Heart right ventricle (tissue), 16 donors: ENCODE measurements at regions not wholly inside any gene's neighbourhood (a gene's known extent, or its start where the extent isn't known, plus 50 kb on each side); places are given as distances from the start of the nearest gene placed in this dataset.

Experiments used
- ATAC-seq, 8 donors: fragments of 200-7000 bp; cut with Tn5 transposase; one replicate each; pipeline ENCODE4 v1.9.1; 2020; ENCODE audit warnings: mild to moderate bottlenecking in 8 of 8, moderate library complexity in 8 of 8, moderate number of reproducible peaks in 1 of 8
- DNase-seq, 2 donors: peaks; one replicate each; pipeline ENCODE4 v3.0.0-alpha.2; 2020
- H3K27ac ChIP-seq, 10 donors: fragments of 200-600 bp; sonication (generic) in 2 of 10; one replicate each; pipeline versions ENCODE4 v1.5.0 to v1.8.0; 2020 to 2022; ENCODE audit warnings: mild to moderate bottlenecking in 3 of 10
- H3K27me3 ChIP-seq, 7 donors: fragments of 200-600 bp; one replicate each; pipeline ENCODE4 v1.8.0; 2021 to 2022; ENCODE audit warnings: mild to moderate bottlenecking in 2 of 7
- H3K36me3 ChIP-seq, 9 donors: fragments of 200-600 bp; sonication (generic) in 1 of 9; one replicate each; pipeline versions ENCODE4 v1.5.0 to v1.8.0; 2020 to 2022; ENCODE audit warnings: mild to moderate bottlenecking in 2 of 9
- H3K4me1 ChIP-seq, 9 donors: fragments of 200-600 bp; sonication (generic) in 1 of 9; one replicate each; pipeline versions ENCODE4 v1.5.0 to v1.8.0; 2020 to 2022; ENCODE audit warnings: mild to moderate bottlenecking in 4 of 9
- H3K4me3 ChIP-seq, 10 donors: fragments of 200-600 bp; sonication (generic) in 2 of 10; one replicate each; pipeline versions ENCODE4 v1.5.0 to v1.8.0; 2020 to 2022; ENCODE audit warnings: mild to moderate bottlenecking in 7 of 10, moderate library complexity in 2 of 10
- H3K9me3 ChIP-seq, 11 donors: fragments of 200-600 bp in 10 of 11; sonication (generic) in 2 of 11; one replicate each; pipeline versions ENCODE4 v1.5.0 to v1.8.0; 2013 to 2022; ENCODE audit warnings: mild to moderate bottlenecking in 2 of 11, control low read depth in 1 of 11, moderate library complexity in 1 of 11
- CTCF ChIP-seq, 9 donors: fragments of 200-600 bp; sonication (generic) in 2 of 9; IDR thresholded peaks; one replicate each; pipeline versions ENCODE4 v1.5.0 to v1.8.0; 2021 to 2022; ENCODE audit warnings: antibody characterized with exemption in 9 of 9, mild to moderate bottlenecking in 5 of 9, moderate library complexity in 1 of 9
- WGBS, 2 donors: extraction: QIAGEN DNeasy Blood & Tissue Kit; methylation state at CpG; one replicate each; pipeline ENCODE4 v1.1.7; 2013; ENCODE audit warnings: inconsistent platforms in 1 of 2; 5-methylcytosine and 5-hydroxymethylcytosine counted together
- intact Hi-C, 10 donors: fragments of 100-400 bp; cut with DNase I; formaldehyde crosslinking; loops; one replicate each; pipeline versions ENCODE4 v1.11.1 to v1.14.2; 2022
- donor health status: Arrhythmogenic right ventricular cardiomyopathy.
- donor health status: ischemic (EF 13 %, LVEDD 7.1; RV severe dilation, severe dysfunction).
- donor health status: healthy with polysubstance abuse.
- donor health status: DM: no; HTN: yes; CAD: no.
- donor health status: DM: no; HTN: no; CAD: no.
- donor health status: ischemic (EF 25% LVEDD 6.9; RV normal size, moderate dysfunction).
- donor health status: ischemic (EF 25% LVEDD 5.7; RV mildly dilated, moderate dysfunction).
- donor health status: healthy.
- donor health status: DM: yes; HTN: yes; CAD: no.
- donor health status: Ischemic cardiomyopathy.
- donor health status: ischemic (EF 35%, LVEDD 5.7; RV mildly dilated, moderate dysfunction).
- donor health status: nonischemic (EF 11% LVEDD 7.7; RV severe dilation, severe dysfunction).
- donor health status: DM: yes; HTN: yes; CAD: no.
- donor health status: PGD.
- donor health status: ischemic (EF 29% LVEDD 5.4; RV normal size, mild dysfunction).
- donor health status: nonischemic (EF 23%, LVEDD 6.1; RV moderate dilation, normal function).

- no peak overlapping the region for H3K4me3 ChIP-seq
- H3K9me3 ChIP-seq, result no peaks in the 10 kb centered on the region
- intact Hi-C loops, result loop anchor here in 2 of 10 donors (10.0 kb wide), 1 partner anchor 90 kb away; no protein-coding TSS in a partner anchor
- TF ChIP-seq CTCF (IDR thresholded peaks at IDR 0.05), result no peak
- WGBS, 2 donors, result 92 to 96% methylated on average over 2 of the region's 2 CpGs
- ATAC-seq, result no peak
- no peak for DNase-seq
- peaks cover 0 to 2% (median 0%) of the 10 kb centered on the region in 9 donors for H3K4me1 ChIP-seq
- H3K27me3 ChIP-seq, result no peaks in the 10 kb centered on the region
- H3K27ac ChIP-seq, result no peak overlapping the region
- H3K36me3 ChIP-seq, result no peaks in the 10 kb centered on the region
Observed at GRCh38 chr13:30564489-30564888, 53.2 kb upstream of the USPL1 start.

- no peaks in the 10 kb centered on the region for H3K36me3 ChIP-seq
- H3K9me3 ChIP-seq, result no peaks in the 10 kb centered on the region
- no peaks in the 10 kb centered on the region for H3K27me3 ChIP-seq
- DNase-seq (no peak), ATAC-seq (no peak)
- H3K4me1 ChIP-seq, result peaks cover 0 to 14% (median 9%) of the 10 kb centered on the region in 9 donors
- WGBS, 2 donors, result 83 to 85% methylated on average over 1 of the region's 1 CpG
- no peak for TF ChIP-seq CTCF (IDR thresholded peaks at IDR 0.05)
- no peak overlapping the region for H3K27ac ChIP-seq
- H3K4me3 ChIP-seq, result no peak overlapping the region
- intact Hi-C loops, result loop anchor here in 2 of 10 donors (10.0 kb wide), 1 partner anchor 91 kb away; no protein-coding TSS in a partner anchor
Observed at GRCh38 chr13:30565658-30566057, 52.1 kb upstream of the USPL1 start.

GRCh38 chr13:30567072-30567471 is 50.6 kb upstream of the USPL1 start:
- WGBS, 2 donors, result 80 to 83% methylated on average over 2 of the region's 2 CpGs
- DNase-seq (no peak), ATAC-seq (no peak)
- H3K27ac ChIP-seq, result no peak overlapping the region
- H3K9me3 ChIP-seq, result no peaks in the 10 kb centered on the region
- H3K4me3 ChIP-seq, result no peak overlapping the region
- H3K27me3 ChIP-seq, result no peaks in the 10 kb centered on the region
- intact Hi-C loops, result loop anchor here in 2 of 10 donors (10.0 kb wide), 1 partner anchor 92 kb away; no protein-coding TSS in a partner anchor
- no peaks in the 10 kb centered on the region for H3K36me3 ChIP-seq
- H3K4me1 ChIP-seq, result peaks cover 0 to 27% (median 13%) of the 10 kb centered on the region in 9 donors
- TF ChIP-seq CTCF (IDR thresholded peaks at IDR 0.05), result no peak
